Right ventricle myocardium inferior (tissue), 1 donor: ENCODE measurements at regions not wholly inside any gene's neighbourhood (a gene's known extent, or its start where the extent isn't known, plus 50 kb on each side); places are given as distances from the start of the nearest gene placed in this dataset.

Source experiments
- ATAC-seq: fragments of 200-7000 bp; cut with Tn5 transposase; one replicate; pipeline ENCODE4 v1.9.1; 2020; ENCODE audit warnings: mild to moderate bottlenecking, moderate library complexity
- DNase-seq: peaks from one replicate; pipeline ENCODE4 v3.0.0; 2021; ENCODE audit errors: missing footprints
- intact Hi-C: fragments of 100-400 bp; cut with DNase I; formaldehyde crosslinking; loops from one replicate; pipeline ENCODE4 v1.11.0; 2022
- donor health status: DM: no; HTN: yes; CAD: no; lungs with severe emphysema.

GRCh38 chr10:31622978-31623377, 304.0 kb downstream of the ZEB1 start:
- DNase-seq (no peak), ATAC-seq (peak; percentile 18)
- intact Hi-C loops = loop anchor here (5.0 kb wide), 1 partner anchor 34 kb away; no protein-coding TSS in a partner anchor

- intact Hi-C loops = loop anchor here (5.0 kb wide), 1 partner anchor 36 kb away; no protein-coding TSS in a partner anchor
- ATAC-seq = no peak
- DNase-seq = no peak
Measured at GRCh38 chr10:31621733-31622132, 302.7 kb downstream of the ZEB1 start.

- intact Hi-C loops = loop anchor here (5.0 kb wide), 1 partner anchor 37 kb away; no protein-coding TSS in a partner anchor
- DNase-seq (peak; percentile 80), ATAC-seq (peak; percentile 68)
Measured at GRCh38 chr10:31620226-31621151, 301.5 kb downstream of the ZEB1 start.

- no peak for DNase-seq
- intact Hi-C loops = loop anchor here (5.0 kb wide), 1 partner anchor 38 kb away; no protein-coding TSS in a partner anchor
- ATAC-seq = peak; percentile 23
Measured at GRCh38 chr10:31619531-31620061, 300.6 kb downstream of the ZEB1 start.

- intact Hi-C loops = no loop called here
- ATAC-seq (peak; percentile 76), DNase-seq (peak; percentile 82)
Measured at GRCh38 chr10:31618541-31619291, 299.7 kb downstream of the ZEB1 start.

GRCh38 chr10:31617757-31618156, 298.7 kb downstream of the ZEB1 start:
- ATAC-seq (no peak), DNase-seq (no peak)
- intact Hi-C loops = no loop called here

- intact Hi-C loops = no loop called here
- ATAC-seq (no peak), DNase-seq (no peak)
Measured at GRCh38 chr10:31617133-31617532, 298.1 kb downstream of the ZEB1 start.

GRCh38 chr10:31615129-31615528, 296.1 kb downstream of the ZEB1 start:
- DNase-seq = no peak
- intact Hi-C loops = no loop called here
- no peak for ATAC-seq

GRCh38 chr10:31614611-31615010, 295.6 kb downstream of the ZEB1 start:
- DNase-seq (no peak), ATAC-seq (no peak)
- intact Hi-C loops = no loop called here

- ATAC-seq = no peak
- intact Hi-C loops = no loop called here
Measured at GRCh38 chr10:31612082-31612481, 293.1 kb downstream of the ZEB1 start.

GRCh38 chr10:31611161-31611560, 292.1 kb downstream of the ZEB1 start:
- intact Hi-C loops = no loop called here
- ATAC-seq (no peak), DNase-seq (no peak)

More at GRCh38 chr10:31612082-31612481, 293.1 kb downstream of the ZEB1 start:
- no peak for DNase-seq

GRCh38 chr10:31607481-31607880, 288.5 kb downstream of the ZEB1 start:
- DNase-seq (no peak), ATAC-seq (no peak)
- intact Hi-C loops = loop anchor here (2.0 to 10.0 kb wide), 2 partner anchors 23 to 853 kb away; no protein-coding TSS in a partner anchor

- ATAC-seq (no peak), DNase-seq (no peak)
- intact Hi-C loops = loop anchor here (2.0 to 10.0 kb wide), 2 partner anchors 24 to 852 kb away; no protein-coding TSS in a partner anchor
Measured at GRCh38 chr10:31606841-31607240, 287.8 kb downstream of the ZEB1 start.

- ATAC-seq (no peak), DNase-seq (no peak)
- intact Hi-C loops = loop anchor here (2.0 to 10.0 kb wide), 2 partner anchors 25 to 851 kb away; no protein-coding TSS in a partner anchor
Measured at GRCh38 chr10:31605861-31606525, 287.0 kb downstream of the ZEB1 start.

- no peak for ATAC-seq
- no peak for DNase-seq
- intact Hi-C loops = loop anchor here (10.0 kb wide), 1 partner anchor 851 kb away; no protein-coding TSS in a partner anchor
Measured at GRCh38 chr10:31605426-31605825, 286.4 kb downstream of the ZEB1 start.

GRCh38 chr10:31604646-31605170, 285.7 kb downstream of the ZEB1 start:
- intact Hi-C loops = loop anchor here (5.0 to 10.0 kb wide), 5 partner anchors 93 to 850 kb away; partner anchors contain the start of genes ZEB1 and ZNF438
- no peak for ATAC-seq

GRCh38 chr10:31604096-31604495, 285.1 kb downstream of the ZEB1 start:
- ATAC-seq = peak; percentile 34
- DNase-seq = no peak
- intact Hi-C loops = loop anchor here (5.0 to 10.0 kb wide), 5 partner anchors 93 to 849 kb away; partner anchors contain the start of genes ZEB1 and ZNF438

More at GRCh38 chr10:31604646-31605170, 285.7 kb downstream of the ZEB1 start:
- no peak for DNase-seq
